Dendritic cell treated with granulocyte-macrophage colony-stimulating factor and Interleukin-4, amounts not matched to agents 40 ng/mL and 50 ng/mL, for 4 days (primary cell): ENCODE measurements at regions not wholly inside any gene's neighbourhood (a gene's known extent, or its start where the extent isn't known, plus 50 kb on each side); places are given as distances from the start of the nearest gene placed in this dataset.
"Not testable (repeated sequence)": the region's sequence is repeated elsewhere in the genome, so short reads cannot be mapped to it uniquely, and the experiment has no call there.

Source experiments
- H3K27ac Mint-ChIP-seq: one replicate; pipeline ENCODE4 v1.8.0; 2022; ENCODE audit warnings: mild to moderate bottlenecking, mixed read lengths
- H3K27me3 Mint-ChIP-seq: one replicate; pipeline ENCODE4 v1.8.0; 2022; ENCODE audit warnings: mild to moderate bottlenecking, mixed read lengths
- H3K36me3 Mint-ChIP-seq: one replicate; pipeline ENCODE4 v1.8.0; 2022; ENCODE audit warnings: low read depth, mixed read lengths
- H3K4me1 Mint-ChIP-seq: one replicate; pipeline ENCODE4 v1.8.0; 2022; ENCODE audit warnings: low read depth, mixed read lengths
- H3K4me3 Mint-ChIP-seq: one replicate; pipeline ENCODE4 v1.8.0; 2022; ENCODE audit warnings: mild to moderate bottlenecking, moderate library complexity, mixed read lengths
- H3K9me3 Mint-ChIP-seq: one replicate; pipeline ENCODE4 v1.8.0; 2022; ENCODE audit warnings: mixed read lengths
- intact Hi-C: fragments of 100-400 bp; cut with micrococcal nuclease; formaldehyde crosslinking; loops from one replicate; pipeline ENCODE4 v1.15.0; 2022

DNA sequence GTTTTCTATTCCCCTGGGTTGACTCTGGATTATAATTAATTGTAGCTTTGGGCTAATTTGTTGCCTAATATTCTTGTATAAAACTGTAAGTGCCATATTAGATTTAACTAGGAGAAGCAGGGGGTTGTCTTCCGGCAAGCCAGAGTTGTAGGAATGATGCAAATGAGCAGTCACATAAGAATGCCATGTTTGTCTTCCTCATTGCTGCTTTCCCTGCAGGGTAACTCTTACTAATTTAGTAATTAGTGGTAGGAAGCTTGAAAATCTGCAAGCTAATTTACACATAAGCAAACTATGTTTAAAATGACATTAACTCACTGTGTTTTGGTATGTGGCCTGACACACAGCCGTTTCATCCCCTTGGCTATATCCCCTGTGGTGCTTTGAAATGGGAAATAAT is 527.8 kb downstream of the KCTD16 start:
- H3K4me3 Mint-ChIP-seq = no peak overlapping the region
- H3K9me3 Mint-ChIP-seq = no peaks in the 10 kb centered on the region
- H3K27ac Mint-ChIP-seq = no peak overlapping the region
- no peaks in the 10 kb centered on the region for H3K4me1 Mint-ChIP-seq
- intact Hi-C loops = no loop called here
- H3K27me3 Mint-ChIP-seq = no peaks in the 10 kb centered on the region
- H3K36me3 Mint-ChIP-seq = no peaks in the 10 kb centered on the region

DNA sequence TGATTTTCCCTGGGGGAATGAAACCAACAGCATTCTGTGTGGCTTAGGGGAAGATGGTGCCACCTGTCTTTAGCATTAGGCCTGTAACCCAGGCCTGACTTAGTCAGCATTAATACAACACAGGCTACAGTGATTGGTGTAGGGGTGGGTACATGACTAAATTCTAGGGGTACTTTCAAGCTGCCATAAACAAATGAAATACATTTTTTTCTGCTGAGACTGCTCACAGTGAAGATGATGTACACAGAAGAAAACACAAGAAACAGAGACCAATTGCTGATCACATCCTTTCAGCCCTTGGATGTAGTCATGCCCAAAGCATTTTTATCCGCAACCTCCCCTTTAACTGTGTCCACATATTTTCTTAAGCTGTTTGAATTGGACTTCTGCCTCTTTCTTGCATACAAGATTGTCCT is 527.2 kb downstream of the KCTD16 start:
- Mint-ChIP-seq H3K4me1 (no peaks in the 10 kb centered on the region), H3K4me3 (no peak overlapping the region), H3K9me3 (no peaks in the 10 kb centered on the region), H3K27me3 (no peaks in the 10 kb centered on the region), H3K27ac (no peak overlapping the region), H3K36me3 (no peaks in the 10 kb centered on the region)
- intact Hi-C loops = no loop called here

DNA sequence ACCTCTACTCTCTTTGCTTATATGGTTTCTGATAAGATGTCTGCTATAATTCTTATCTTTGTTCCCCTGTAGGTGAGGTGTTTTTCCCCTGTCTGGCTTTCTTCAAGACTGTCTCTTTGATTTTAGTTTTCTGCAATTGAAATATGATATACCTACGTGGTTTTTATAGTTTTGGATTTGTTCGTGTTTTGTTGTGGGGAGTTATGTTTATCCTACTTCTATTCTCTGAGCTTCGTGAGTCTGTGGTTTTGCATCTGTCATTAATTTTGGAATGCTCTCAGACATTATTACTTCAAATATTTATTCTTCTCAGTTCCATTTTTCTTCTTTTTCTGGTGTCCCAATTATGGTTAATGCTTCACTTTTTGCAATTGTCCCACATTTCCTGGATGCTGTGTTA is 521.3 kb downstream of the KCTD16 start:
- H3K9me3 Mint-ChIP-seq = peaks cover 29% of the 10 kb centered on the region
- no peaks in the 10 kb centered on the region for H3K36me3 Mint-ChIP-seq
- H3K4me1 Mint-ChIP-seq = no peaks in the 10 kb centered on the region
- intact Hi-C loops = no loop called here
- H3K4me3 Mint-ChIP-seq = no peak overlapping the region
- no peaks in the 10 kb centered on the region for H3K27me3 Mint-ChIP-seq
- no peak overlapping the region for H3K27ac Mint-ChIP-seq

DNA sequence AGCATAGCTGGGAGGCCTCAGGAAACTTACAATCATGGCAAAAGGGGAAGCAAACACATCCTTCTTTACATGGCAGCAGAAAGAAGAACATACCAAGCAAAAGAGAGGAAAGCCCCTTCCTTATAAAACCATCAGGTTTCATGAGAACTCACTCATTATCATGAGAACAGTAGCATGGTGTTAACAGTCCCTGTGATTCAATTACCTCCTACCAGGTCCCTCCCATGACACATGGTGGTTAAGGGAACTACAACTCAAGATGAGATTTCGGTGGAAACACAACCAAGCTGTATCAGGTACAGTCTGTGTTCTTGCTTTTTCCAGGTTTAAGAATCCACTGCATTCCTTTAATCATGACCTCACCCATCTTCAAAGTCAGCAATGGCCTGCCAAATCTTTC is 514.2 kb downstream of the KCTD16 start:
- intact Hi-C loops = no loop called here
- no peaks in the 10 kb centered on the region for H3K36me3 Mint-ChIP-seq
- H3K27ac Mint-ChIP-seq = no peak overlapping the region
- H3K9me3 Mint-ChIP-seq = peaks cover 69% of the 10 kb centered on the region
- no peaks in the 10 kb centered on the region for H3K27me3 Mint-ChIP-seq
- no peaks in the 10 kb centered on the region for H3K4me1 Mint-ChIP-seq
- no peak overlapping the region for H3K4me3 Mint-ChIP-seq

DNA sequence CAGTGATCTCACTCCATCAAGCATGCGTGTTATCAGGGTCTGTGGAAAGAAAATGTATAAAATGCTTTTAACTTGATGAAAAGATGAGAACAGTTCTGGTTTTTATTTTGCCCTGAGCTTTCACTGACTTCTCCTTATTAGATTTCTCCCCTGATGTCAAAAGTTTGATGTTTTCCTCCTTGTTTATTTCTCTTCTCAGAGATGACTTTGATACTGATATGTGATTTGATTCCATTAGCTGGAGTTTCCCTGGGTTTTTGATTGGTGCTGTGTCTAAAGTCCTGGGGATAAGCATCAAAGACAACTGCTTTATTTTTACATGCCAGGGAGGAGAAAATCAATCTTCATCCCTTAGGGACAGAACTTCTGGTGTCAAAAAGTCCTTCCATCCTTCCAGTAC is 510.0 kb downstream of the KCTD16 start:
- Mint-ChIP-seq H3K36me3 (no peaks in the 10 kb centered on the region), H3K27ac (no peak overlapping the region)
- intact Hi-C loops = no loop called here

DNA sequence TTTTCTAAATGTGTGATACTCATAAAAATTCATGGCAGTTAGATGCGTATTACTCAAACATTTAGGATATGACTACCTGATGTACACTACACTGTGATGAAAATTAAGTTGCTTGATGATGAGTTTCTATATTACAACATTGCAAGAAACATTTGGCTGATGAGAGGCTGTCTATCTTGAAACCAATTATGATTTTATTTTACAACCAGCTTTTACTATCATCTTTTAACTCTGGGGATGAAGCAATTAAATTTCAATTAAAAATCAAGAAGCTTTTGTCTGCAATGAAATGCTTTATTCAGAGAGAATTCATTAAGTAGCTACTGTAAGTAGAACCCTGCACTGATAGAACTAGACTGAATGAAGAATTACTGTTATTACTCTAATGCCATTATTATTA is 500.4 kb downstream of the KCTD16 start:
- no peaks in the 10 kb centered on the region for H3K27me3 Mint-ChIP-seq
- no peaks in the 10 kb centered on the region for H3K36me3 Mint-ChIP-seq
- H3K4me1 Mint-ChIP-seq = no peaks in the 10 kb centered on the region
- H3K4me3 Mint-ChIP-seq = no peak overlapping the region
- no peak overlapping the region for H3K27ac Mint-ChIP-seq
- intact Hi-C loops = no loop called here
- H3K9me3 Mint-ChIP-seq = peaks cover 8% of the 10 kb centered on the region

More for the DNA sequence above, 510.0 kb downstream of the KCTD16 start:
- H3K27me3 Mint-ChIP-seq = no peaks in the 10 kb centered on the region
- no peaks in the 10 kb centered on the region for H3K4me1 Mint-ChIP-seq
- H3K9me3 Mint-ChIP-seq = peaks cover 56% of the 10 kb centered on the region
- H3K4me3 Mint-ChIP-seq = no peak overlapping the region

DNA sequence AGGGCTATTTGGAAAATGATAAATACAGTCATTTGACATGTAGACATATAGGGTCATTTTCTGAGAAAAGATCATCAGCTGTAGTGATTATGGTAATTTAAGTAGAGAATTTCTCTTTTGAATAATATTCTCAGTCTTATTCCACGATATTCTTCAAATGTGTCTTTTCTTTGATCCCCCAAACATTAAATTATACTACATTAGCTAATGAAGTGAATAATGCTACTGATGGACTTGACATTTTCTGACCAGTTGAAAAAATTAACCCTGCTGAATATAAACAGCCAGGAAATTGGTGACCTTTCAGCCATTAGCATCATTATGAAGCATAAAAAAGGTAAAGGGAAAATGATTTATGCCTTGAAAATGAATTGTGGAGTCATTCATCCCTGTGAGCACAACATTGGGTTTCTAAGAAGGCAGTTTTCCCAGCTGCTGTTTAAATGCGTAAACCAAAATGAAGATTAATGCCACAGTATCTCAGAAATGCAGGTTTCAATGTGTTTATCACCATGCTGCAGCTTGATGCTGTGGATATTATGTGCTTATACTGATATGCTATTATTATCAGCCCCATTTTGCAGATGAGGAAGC is 489.1 kb downstream of the KCTD16 start:
- Mint-ChIP-seq H3K4me3 (no peak overlapping the region), H3K27me3 (no peaks in the 10 kb centered on the region), H3K4me1 (no peaks in the 10 kb centered on the region), H3K9me3 (peaks cover 17% of the 10 kb centered on the region), H3K27ac (no peak overlapping the region), H3K36me3 (no peaks in the 10 kb centered on the region)
- intact Hi-C loops = no loop called here

DNA sequence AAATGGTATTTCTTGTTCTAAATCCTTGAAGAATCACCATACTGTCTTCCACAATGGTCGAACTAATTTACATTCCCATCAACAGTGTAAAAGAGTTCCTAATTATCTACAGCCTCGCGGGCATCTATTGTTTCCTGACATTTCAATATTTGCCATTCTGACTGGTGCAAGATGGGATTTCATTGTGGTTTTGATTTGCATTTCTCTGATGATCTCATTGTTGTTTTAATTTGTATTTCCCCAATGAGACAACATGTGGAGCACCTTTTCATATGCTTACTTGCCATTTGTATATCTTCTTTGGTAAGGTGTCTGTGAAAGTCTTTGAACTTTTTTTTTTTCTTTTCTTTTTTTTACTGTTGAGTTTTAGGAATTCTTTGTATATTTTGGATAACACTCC is 473.6 kb downstream of the KCTD16 start:
- Mint-ChIP-seq H3K4me3 (no peak overlapping the region), H3K36me3 (no peaks in the 10 kb centered on the region), H3K4me1 (no peaks in the 10 kb centered on the region), H3K27ac (no peak overlapping the region), H3K27me3 (no peaks in the 10 kb centered on the region), H3K9me3 (peaks cover 26% of the 10 kb centered on the region)
- intact Hi-C loops = no loop called here

DNA sequence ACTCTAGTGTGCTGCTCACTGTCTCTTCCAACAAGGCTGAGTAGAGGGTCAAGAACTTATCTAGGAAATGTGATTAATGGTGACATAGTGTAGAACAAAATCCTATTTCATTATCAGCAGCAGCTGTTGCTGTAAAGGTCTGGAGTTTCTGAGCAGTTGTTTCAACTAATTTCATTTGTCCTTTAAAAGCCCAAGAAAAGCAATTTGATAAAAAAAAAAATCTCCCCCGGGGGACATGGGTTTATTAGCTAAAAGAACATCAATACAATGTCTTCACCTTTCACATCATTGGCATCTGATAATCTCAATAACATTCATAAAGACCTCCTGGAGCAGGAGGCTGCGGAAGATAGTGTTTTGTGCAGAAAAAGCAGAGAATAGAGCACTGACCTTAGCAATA is 468.1 kb downstream of the KCTD16 start:
- Mint-ChIP-seq H3K4me3 (no peak overlapping the region), H3K27ac (no peak overlapping the region), H3K9me3 (peaks cover 25% of the 10 kb centered on the region), H3K4me1 (no peaks in the 10 kb centered on the region), H3K36me3 (no peaks in the 10 kb centered on the region), H3K27me3 (no peaks in the 10 kb centered on the region)
- intact Hi-C loops = no loop called here

DNA sequence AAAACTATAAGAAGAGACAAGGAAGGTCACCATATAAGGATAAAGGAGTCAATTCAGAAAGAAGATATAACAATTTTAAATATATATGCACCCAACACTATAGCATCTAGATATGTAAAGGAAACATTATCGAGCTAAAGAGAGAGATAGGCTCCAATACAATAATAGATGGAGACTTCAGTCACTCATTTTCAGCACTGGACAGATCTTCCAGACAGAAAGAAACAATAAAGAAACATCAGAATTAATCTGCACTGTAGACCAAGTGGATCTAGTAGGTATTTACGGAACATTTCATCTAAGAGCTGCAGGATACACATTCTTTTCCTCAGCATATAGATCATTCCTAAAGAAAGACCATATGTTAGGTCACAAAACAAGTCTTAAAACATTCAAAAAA is 463.5 kb downstream of the KCTD16 start:
- H3K27ac Mint-ChIP-seq = no peak overlapping the region
- H3K27me3 Mint-ChIP-seq = no peaks in the 10 kb centered on the region
- H3K36me3 Mint-ChIP-seq = no peaks in the 10 kb centered on the region
- H3K4me3 Mint-ChIP-seq = no peak overlapping the region
- no peaks in the 10 kb centered on the region for H3K4me1 Mint-ChIP-seq
- intact Hi-C loops = no loop called here
- H3K9me3 Mint-ChIP-seq = peaks cover 54% of the 10 kb centered on the region

DNA sequence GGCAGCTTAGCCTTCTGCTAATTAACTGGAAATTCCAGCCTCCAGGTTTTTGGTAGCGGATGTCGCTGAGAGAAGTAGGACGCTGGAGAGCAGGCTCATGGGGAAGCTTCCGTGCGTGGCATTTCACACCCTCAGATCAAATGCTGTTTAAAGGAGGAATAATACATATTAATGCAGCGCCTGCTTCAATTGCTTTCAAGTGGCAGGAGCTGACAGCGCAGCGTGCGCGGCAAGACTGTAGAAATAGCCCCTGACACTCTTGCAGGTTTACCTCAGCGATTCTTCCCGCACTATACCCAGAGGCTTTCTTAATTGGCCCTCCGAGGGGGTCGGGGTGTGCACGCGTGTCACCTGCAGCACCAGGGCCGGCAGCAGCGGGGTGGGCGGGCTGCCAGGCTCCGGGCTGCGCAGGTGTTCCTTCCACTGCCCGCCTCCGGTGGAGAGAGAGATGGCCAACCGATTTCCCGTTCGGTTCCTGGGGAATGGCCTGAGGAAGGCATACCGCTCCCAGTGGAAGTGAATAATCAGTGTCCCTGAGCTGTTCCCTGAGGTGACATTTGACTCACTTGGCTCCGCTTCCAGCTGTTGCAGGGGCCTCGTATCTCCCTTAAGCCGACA is 427.9 kb downstream of the KCTD16 start:
- intact Hi-C loops = no loop called here
- Mint-ChIP-seq H3K36me3 (no peaks in the 10 kb centered on the region), H3K27ac (no peak overlapping the region), H3K4me1 (no peaks in the 10 kb centered on the region), H3K9me3 (peaks cover 28% of the 10 kb centered on the region), H3K27me3 (no peaks in the 10 kb centered on the region), H3K4me3 (no peak overlapping the region)

DNA sequence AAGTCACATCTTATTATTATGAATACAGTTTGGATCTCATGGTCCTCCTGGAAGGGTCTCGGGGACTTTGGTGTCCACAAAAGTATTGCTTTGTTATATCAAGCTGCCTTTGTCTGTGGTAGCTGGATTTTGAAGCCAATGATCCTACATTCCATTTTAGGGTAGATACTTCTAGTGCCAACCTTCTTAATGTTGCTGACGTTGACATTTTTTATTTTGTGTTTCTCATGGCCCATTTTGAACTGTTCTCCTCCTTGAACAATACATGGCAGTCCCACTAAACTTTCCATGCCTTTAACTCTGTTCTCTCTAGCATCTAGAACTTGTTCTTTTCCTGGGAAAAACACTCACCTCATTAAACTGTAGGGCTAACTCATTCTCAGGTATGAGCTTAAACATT is 425.8 kb downstream of the KCTD16 start:
- H3K36me3 Mint-ChIP-seq = no peaks in the 10 kb centered on the region
- no peaks in the 10 kb centered on the region for H3K4me1 Mint-ChIP-seq
- H3K9me3 Mint-ChIP-seq = peaks cover 46% of the 10 kb centered on the region
- intact Hi-C loops = no loop called here
- H3K27me3 Mint-ChIP-seq = no peaks in the 10 kb centered on the region
- H3K27ac Mint-ChIP-seq = no peak overlapping the region
- H3K4me3 Mint-ChIP-seq = no peak overlapping the region

DNA sequence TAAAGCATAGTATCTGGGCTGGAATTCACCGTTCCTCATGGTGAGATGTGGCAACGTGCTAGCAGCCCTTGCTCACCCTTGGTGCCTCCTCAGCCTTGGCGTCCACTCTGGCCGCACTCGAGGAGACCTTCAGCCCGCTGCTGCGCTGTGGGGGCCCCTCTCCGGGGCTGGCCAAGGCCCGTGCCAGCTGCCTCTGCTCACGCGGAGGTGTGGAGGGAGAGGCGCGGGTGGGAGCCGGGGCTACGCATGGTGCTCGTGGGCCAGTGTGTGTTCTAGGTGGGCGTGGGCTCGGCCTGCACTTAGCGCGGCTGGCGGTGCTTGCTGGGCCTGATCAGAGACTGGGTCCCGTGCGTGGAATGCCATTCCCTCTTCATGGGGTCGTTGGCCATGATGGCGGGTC is 424.2 kb downstream of the KCTD16 start:
- no peaks in the 10 kb centered on the region for H3K27me3 Mint-ChIP-seq
- no peaks in the 10 kb centered on the region for H3K4me1 Mint-ChIP-seq
- H3K36me3 Mint-ChIP-seq = no peaks in the 10 kb centered on the region
- H3K9me3 Mint-ChIP-seq = peaks cover 51% of the 10 kb centered on the region
- intact Hi-C loops = no loop called here
- no peak overlapping the region for H3K4me3 Mint-ChIP-seq
- H3K27ac Mint-ChIP-seq = no peak overlapping the region

DNA sequence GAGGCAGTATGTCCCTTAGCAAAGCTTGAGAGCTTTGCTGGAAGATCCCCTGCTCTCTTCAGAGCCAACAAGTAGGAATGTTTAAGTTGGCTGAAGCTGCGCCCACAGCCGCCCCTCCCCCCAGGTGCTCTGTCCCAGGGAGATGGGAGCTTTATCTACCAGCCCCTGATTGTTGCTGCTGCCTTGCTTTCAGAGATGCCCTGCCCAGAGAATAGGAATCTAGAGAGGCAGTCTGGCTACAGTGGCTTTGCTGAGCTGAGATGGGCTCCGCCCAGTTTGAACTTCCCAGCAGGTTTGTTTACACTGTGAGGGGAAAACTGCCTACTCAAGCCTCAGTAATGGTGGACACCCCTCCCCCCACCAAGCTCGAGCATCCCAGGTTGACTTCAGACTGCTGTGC is 423.6 kb downstream of the KCTD16 start:
- intact Hi-C loops, H3K27me3 Mint-ChIP-seq, H3K4me3 Mint-ChIP-seq, H3K27ac Mint-ChIP-seq, H3K36me3 Mint-ChIP-seq, H3K4me1 Mint-ChIP-seq: not testable (repeated sequence)
- H3K9me3 Mint-ChIP-seq = peaks cover 44% of the 10 kb centered on the region

DNA sequence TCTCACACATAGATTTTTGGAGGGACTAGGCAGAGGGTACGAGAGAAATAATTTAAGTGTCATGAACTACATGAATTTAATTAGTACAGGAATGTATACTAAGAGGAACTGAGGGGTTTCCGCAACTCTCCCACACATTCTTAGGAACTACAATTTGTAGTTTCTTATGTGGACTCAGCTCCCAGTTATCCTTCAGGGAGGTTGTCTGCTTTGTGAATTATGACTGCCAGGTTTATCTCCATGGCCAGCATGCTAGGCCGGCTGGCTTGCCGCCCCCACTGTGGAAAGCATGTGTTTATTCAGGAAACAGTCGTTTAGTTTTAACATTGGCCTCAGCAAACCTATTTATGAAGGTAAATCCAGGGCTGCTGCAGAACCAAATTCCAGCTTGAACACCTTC is 415.0 kb downstream of the KCTD16 start:
- Mint-ChIP-seq H3K27ac (no peak overlapping the region), H3K4me1 (no peaks in the 10 kb centered on the region), H3K9me3 (peaks cover 8% of the 10 kb centered on the region), H3K4me3 (no peak overlapping the region), H3K36me3 (no peaks in the 10 kb centered on the region), H3K27me3 (no peaks in the 10 kb centered on the region)
- intact Hi-C loops = no loop called here
